ENCODE measurements at regions not wholly inside any gene's neighbourhood (a gene's known extent, or its start where the extent isn't known, plus 50 kb on each side); places are given as distances from the start of the nearest gene placed in this dataset.

- no peak overlapping the region for H3K4me3 Mint-ChIP-seq (ENCODE audit: unreplicated experiment)
- peaks cover 15% of the 10 kb centered on the region for H3K27me3 Mint-ChIP-seq (ENCODE audit: low read depth)
- no peak for TF ChIP-seq CTCF (IDR thresholded peaks at IDR 0.05)
- H3K9me3 Mint-ChIP-seq (ENCODE audit: low read depth): no peaks in the 10 kb centered on the region
- DNase-seq (ENCODE audit: low spot score): no peak
- H3K36me3 Mint-ChIP-seq (ENCODE audit: low read depth): no peaks in the 10 kb centered on the region
- H3K27ac Mint-ChIP-seq (ENCODE audit: unreplicated experiment): no peak overlapping the region
- no peaks in the 10 kb centered on the region for H3K4me1 Mint-ChIP-seq (ENCODE audit: low read depth)
Observed at GRCh38 chr12:74440469-74440868, 97.2 kb upstream of the ATXN7L3B start.

GRCh38 chr12:74441872-74442271 lies 95.8 kb upstream of the ATXN7L3B start:
- Mint-ChIP-seq H3K27me3 (ENCODE audit: low read depth) (peaks cover 15% of the 10 kb centered on the region), H3K27ac (ENCODE audit: unreplicated experiment) (no peak overlapping the region), H3K9me3 (ENCODE audit: low read depth) (no peaks in the 10 kb centered on the region), H3K4me3 (ENCODE audit: unreplicated experiment) (no peak overlapping the region), H3K4me1 (ENCODE audit: low read depth) (no peaks in the 10 kb centered on the region), H3K36me3 (ENCODE audit: low read depth) (no peaks in the 10 kb centered on the region)
- no peak for TF ChIP-seq CTCF (IDR thresholded peaks at IDR 0.05)
- DNase-seq (ENCODE audit: low spot score): no peak

DNA sequence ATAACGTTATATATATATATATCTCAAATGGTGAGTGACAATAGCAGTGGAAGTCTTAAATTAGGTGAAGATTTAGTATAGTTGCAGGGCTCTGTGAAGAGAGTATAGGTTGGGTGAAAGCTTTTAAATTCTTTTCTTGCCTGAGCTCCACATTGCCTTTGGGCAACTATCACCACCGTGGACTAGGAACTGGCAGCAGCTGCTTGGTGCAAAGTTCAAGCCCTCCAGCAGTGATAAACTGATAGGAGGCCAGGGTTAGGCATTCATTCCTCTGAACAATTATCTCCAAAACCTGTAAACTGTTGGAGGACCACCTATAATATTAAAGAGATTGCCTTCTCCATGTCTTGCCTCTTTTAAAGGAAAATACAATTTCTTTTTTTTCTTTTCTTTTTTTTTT lies 91.2 kb upstream of the ATXN7L3B start:
- TF ChIP-seq CTCF (IDR thresholded peaks at IDR 0.05): no peak
- H3K27ac Mint-ChIP-seq (ENCODE audit: unreplicated experiment): no peak overlapping the region
- no peaks in the 10 kb centered on the region for H3K9me3 Mint-ChIP-seq (ENCODE audit: low read depth)
- no peaks in the 10 kb centered on the region for H3K36me3 Mint-ChIP-seq (ENCODE audit: low read depth)
- H3K4me1 Mint-ChIP-seq (ENCODE audit: low read depth): no peaks in the 10 kb centered on the region
- H3K27me3 Mint-ChIP-seq (ENCODE audit: low read depth): peaks cover 5% of the 10 kb centered on the region
- H3K4me3 Mint-ChIP-seq (ENCODE audit: unreplicated experiment): no peak overlapping the region
- no peak for DNase-seq (ENCODE audit: low spot score)

DNA sequence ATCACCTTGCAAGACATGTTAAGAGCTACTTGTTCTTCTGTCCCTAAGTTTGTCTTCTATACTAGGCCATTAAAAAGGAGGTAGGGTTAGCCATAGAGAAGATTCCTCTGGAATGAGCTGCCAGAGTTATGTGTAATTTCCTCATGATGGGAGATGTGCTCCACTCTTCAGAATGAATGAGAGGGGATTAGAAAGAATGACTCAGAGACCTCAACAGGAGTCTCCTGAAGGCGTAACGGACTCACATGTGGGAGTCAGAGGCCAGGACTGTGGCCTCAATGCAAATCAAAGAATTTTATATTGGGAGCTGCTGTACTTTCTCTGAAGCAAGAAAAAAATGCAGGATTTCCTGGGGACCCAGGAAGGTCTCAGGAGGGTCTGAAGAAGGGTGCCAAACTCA lies 87.8 kb upstream of the ATXN7L3B start:
- no peaks in the 10 kb centered on the region for H3K36me3 Mint-ChIP-seq (ENCODE audit: low read depth)
- H3K27ac Mint-ChIP-seq (ENCODE audit: unreplicated experiment): no peak overlapping the region
- no peak overlapping the region for H3K4me3 Mint-ChIP-seq (ENCODE audit: unreplicated experiment)
- no peaks in the 10 kb centered on the region for H3K4me1 Mint-ChIP-seq (ENCODE audit: low read depth)
- H3K9me3 Mint-ChIP-seq (ENCODE audit: low read depth): no peaks in the 10 kb centered on the region
- H3K27me3 Mint-ChIP-seq (ENCODE audit: low read depth): no peaks in the 10 kb centered on the region
- TF ChIP-seq CTCF (IDR thresholded peaks at IDR 0.05): no peak
- DNase-seq (ENCODE audit: low spot score): no peak

- TF ChIP-seq CTCF (IDR thresholded peaks at IDR 0.05): no peak
- no peak overlapping the region for H3K4me3 Mint-ChIP-seq (ENCODE audit: unreplicated experiment)
- H3K9me3 Mint-ChIP-seq (ENCODE audit: low read depth): no peaks in the 10 kb centered on the region
- H3K27me3 Mint-ChIP-seq (ENCODE audit: low read depth): peaks cover 2% of the 10 kb centered on the region
- no peaks in the 10 kb centered on the region for H3K4me1 Mint-ChIP-seq (ENCODE audit: low read depth)
- DNase-seq (ENCODE audit: low spot score): no peak
- H3K36me3 Mint-ChIP-seq (ENCODE audit: low read depth): no peaks in the 10 kb centered on the region
- no peak overlapping the region for H3K27ac Mint-ChIP-seq (ENCODE audit: unreplicated experiment)
Observed at GRCh38 chr12:74454109-74454508, 83.5 kb upstream of the ATXN7L3B start.

Data from chondrocyte (in vitro differentiated cells).